ENCODE measurements at regions not wholly inside any gene's neighbourhood (a gene's known extent, or its start where the extent isn't known, plus 50 kb on each side); places are given as distances from the start of the nearest gene placed in this dataset.
"Not testable (repeated sequence)": the region's sequence is repeated elsewhere in the genome, so short reads cannot be mapped to it uniquely, and the experiment has no call there.

DNA sequence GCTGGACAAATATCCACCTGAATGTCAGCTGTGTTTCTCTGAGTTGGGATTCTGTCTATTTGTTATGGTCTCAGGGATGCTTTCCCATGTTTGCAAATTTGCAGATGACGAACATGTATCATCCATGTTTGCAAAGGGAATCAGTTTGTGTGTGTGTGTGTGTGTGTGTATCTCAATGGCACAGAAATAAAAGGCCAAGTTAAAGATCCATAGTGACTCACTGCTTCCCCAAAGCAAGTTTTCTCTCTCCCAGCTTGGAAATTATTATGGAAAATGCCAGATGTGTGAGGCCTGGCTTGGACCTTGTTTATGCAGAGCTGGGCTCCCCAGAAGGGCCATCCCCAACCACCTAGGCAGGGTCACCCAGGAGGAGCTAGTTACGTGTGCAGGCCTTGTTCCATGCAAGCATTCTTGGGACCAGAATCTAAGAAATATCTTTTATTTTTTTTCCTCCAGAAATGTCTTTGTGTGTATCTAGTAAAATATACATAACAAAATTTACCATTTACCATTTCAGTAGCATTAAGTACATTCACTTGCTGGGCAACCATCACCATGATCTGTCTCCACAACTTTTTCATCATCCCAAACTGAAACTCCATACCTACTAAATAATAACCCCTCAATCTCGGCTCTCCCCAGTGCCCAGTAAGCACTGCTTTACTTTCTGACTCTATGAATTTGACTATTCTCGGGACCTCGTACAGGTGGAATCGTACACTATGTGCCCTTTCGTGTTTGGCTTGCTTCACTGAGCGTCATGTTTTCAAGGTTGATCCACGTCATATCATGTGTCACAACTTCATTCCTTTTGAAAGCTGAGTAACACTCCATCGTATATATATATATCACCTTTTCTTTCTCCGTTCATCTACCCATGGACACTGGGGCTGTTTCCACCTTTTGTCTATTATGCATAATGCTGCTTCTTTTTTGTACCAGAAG lies 56.6 kb upstream of the WNT7B start:
- Histone ChIP-seq H3K27ac (peak overlapping the region in 1 of 2 donors; percentile 15), H3K36me3 (no peaks in the 10 kb centered on the region), H3K9me3 (no peaks in the 10 kb centered on the region), H3K27me3 (no peaks in the 10 kb centered on the region), H3K4me3 (no peak overlapping the region), H3K4me1 (no peaks in the 10 kb centered on the region)
- intact Hi-C loops (cut with DNase I; ENCODE audit: low total_unique reads): no loop called here
- TF ChIP-seq POLR2A (IDR thresholded peaks at IDR 0.05) (no peak), CTCF (IDR thresholded peaks at IDR 0.05) (no peak)
- DNase-seq: peak; percentile 12 to 13

- H3K4me1 ChIP-seq; H3K27me3 ChIP-seq; H3K36me3 ChIP-seq; H3K9me3 ChIP-seq; intact Hi-C loops (cut with DNase I; ENCODE audit: low total_unique reads); H3K4me3 ChIP-seq: not testable (repeated sequence)
- DNase-seq: peak; percentile 16 to 20
- peak overlapping the region; percentile 6 to 93 for H3K27ac ChIP-seq
These were observed 57.5 kb upstream of the WNT7B start for GRCh38 chr22:46034480-46034879.

DNA sequence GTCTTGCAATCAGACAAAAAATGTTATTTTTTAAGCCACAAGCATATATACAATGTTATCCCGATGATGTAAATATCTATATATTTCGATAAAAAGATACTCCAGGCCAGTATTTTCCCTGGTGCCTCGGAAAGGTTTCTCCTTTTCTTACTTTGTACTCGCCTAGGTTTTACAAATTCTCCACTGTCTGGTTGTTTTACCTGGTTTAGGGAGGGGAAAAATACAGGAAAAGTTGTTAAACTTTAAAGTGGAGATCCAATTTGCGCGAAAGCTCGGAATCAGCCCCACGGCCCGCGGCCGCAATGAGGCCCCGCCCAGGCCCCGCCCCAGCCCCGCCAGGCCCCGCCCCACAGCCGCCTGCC lies 58.4 kb upstream of the WNT7B start:
- intact Hi-C loops (cut with DNase I; ENCODE audit: low total_unique reads): no loop called here
- TF ChIP-seq CTCF (IDR thresholded peaks at IDR 0.05) (no peak), POLR2A (IDR thresholded peaks at IDR 0.05) (peak in 1 of 2 donors; percentile 5)
- H3K4me3 ChIP-seq: peak overlapping the region; percentile 28 to 34
- peak overlapping the region; percentile 81 to 93 for H3K27ac ChIP-seq
- H3K9me3 ChIP-seq: no peaks in the 10 kb centered on the region
- H3K4me1 ChIP-seq: no peaks in the 10 kb centered on the region
- DNase-seq: no peak
- H3K27me3 ChIP-seq: no peaks in the 10 kb centered on the region
- no peaks in the 10 kb centered on the region for H3K36me3 ChIP-seq

DNA sequence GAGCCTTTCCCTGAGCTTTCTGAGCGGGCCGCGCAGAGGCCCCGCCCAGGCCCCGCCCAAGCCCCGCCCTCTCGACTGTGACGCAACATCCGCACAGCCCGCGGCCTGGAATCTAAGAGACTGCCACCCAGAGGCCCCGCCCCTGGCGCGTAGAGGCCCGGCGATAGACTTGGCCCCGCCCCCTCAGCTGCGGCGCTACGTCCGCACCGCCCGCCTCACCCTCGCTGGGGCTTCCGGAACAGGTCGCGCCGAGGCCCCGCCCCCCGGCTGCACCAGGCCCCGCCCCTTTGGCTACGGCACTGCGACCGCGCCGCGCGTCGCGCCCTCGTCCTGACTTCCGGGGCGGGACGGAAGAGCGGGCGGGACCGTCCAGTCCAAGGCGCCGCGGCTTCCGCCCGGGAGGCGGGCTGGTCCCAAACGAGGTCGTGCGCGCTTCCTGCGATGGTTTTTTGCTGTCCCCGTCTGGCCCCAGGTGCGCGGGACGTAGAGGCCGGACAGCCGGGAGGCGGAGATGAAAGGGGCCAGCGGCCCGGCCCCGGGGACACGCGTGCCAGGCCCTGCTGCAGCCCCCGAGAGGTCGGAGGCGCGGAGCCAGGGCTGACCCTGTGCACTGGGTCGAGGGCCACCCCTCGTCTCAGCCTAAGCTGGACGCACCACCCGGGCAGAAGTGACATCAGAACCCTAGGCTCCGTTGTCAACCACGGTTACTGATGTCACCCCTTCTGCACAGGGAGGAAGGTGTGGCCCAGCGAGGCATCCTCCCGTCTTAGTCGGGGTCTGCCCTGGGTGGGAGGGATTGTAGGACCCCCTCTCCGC lies 59.0 kb upstream of the WNT7B start:
- peak; percentile 99 to 100 for DNase-seq
- Histone ChIP-seq H3K9me3 (no peaks in the 10 kb centered on the region), H3K4me1 (no peaks in the 10 kb centered on the region), H3K36me3 (no peaks in the 10 kb centered on the region), H3K27me3 (no peaks in the 10 kb centered on the region), H3K4me3 (peak overlapping the region; percentile 60 to 82), H3K27ac (peak overlapping the region; percentile 90 to 93)
- TF ChIP-seq POLR2A (IDR thresholded peaks at IDR 0.05) (peak; percentile 91 to 99), CTCF (IDR thresholded peaks at IDR 0.05) (peak in 1 of 4 experiments; percentile 28)
- intact Hi-C loops (cut with DNase I; ENCODE audit: low total_unique reads): no loop called here

DNA sequence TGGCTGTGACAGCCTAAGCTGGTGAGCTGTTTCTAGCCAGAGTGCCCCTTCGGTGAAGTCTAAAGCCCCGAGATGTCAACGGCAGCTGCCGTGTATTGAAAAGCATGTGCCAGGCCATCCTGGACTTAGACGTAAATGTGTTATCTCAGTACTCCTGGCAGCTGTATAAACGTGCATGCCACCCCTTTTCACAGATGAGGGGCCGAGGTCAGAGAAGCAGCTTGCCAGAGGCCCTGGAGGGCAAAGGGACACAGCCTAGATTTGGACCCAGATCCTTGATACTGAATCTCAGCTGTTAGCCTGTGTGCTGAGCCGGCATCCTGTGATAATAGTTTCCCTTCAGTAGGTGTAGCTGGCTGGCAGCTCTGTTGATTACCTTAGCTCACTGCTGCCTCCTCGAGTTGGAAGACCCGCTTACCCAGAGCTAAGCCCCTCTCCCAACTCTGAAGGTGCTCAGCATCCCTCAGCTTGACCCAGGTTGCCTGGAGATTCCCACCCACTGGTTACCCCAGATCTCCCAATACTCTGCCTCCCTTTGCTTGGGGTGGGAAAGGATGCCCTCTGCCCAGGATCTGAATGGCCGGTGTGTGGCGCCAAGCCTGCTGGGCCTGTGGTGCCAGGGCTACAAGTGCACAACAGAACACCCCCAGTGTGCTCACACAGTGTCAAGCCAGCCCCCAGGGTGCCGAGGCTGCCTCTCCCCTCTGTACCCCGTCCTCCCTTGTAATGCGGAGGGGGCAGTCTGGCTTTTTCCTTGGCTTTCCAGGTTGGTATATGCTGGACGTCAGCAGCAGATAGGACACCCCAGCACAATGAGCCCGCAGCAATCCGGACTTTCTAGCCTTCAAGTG lies 59.8 kb upstream of the WNT7B start:
- peak in 1 of 2 donors; percentile 15 for TF ChIP-seq POLR2A (IDR thresholded peaks at IDR 0.05)
- TF ChIP-seq CTCF (IDR thresholded peaks at IDR 0.05): peak in 1 of 4 experiments; percentile 4
- no peaks in the 10 kb centered on the region for H3K36me3 ChIP-seq
- H3K9me3 ChIP-seq: no peaks in the 10 kb centered on the region
- peak overlapping the region; percentile 60 to 82 for H3K4me3 ChIP-seq
- no peaks in the 10 kb centered on the region for H3K27me3 ChIP-seq
- DNase-seq: peak; percentile 37 to 47
- H3K4me1 ChIP-seq: no peaks in the 10 kb centered on the region
- peak overlapping the region; percentile 90 to 93 for H3K27ac ChIP-seq
- intact Hi-C loops (cut with DNase I; ENCODE audit: low total_unique reads): no loop called here
